A549 (cell line): ENCODE measurements at regions not wholly inside any gene's neighbourhood (a gene's known extent, or its start where the extent isn't known, plus 50 kb on each side); places are given as distances from the start of the nearest gene placed in this dataset.

ENCODE experiments used
- BHLHE40 ChIP-seq: IDR thresholded peaks from 2 replicates; pipeline ENCODE4 v1.6.1; 2012; ENCODE audit warnings: low read depth, low read length, inconsistent platforms
- CEBPB ChIP-seq, 2 experiments: fragments of >200 bp in 1 of 2; sonication (Bioruptor Twin) in 1 of 2; formaldehyde crosslinking in 1 of 2; IDR thresholded peaks; 2 replicates each; pipeline ENCODE4 v1.6.1; 2012 to 2016
- CTCF ChIP-seq: fragments of >200 bp; sonication (Bioruptor Twin); formaldehyde crosslinking; IDR thresholded peaks from 3 replicates; pipeline ENCODE4 v1.5.1; 2016
- FOSL2 ChIP-seq, 2 experiments: fragments of 450-650 bp in 1 of 2; fragments of >200 bp in 1 of 2; sonication (Bioruptor Twin) in 1 of 2; formaldehyde crosslinking; IDR thresholded peaks; 2 replicates each; pipeline versions ENCODE4 v1.5.0 to v1.6.1; 2016 to 2020; ENCODE audit warnings: mild to moderate bottlenecking in 1 of 2, moderate library complexity in 1 of 2
- HDAC2 ChIP-seq: fragments of 200-600 bp; sonication (generic); IDR thresholded peaks from 2 replicates; pipeline ENCODE4 v1.6.1; 2016
- MAFK ChIP-seq: fragments of 450-650 bp; IDR thresholded peaks from 2 replicates; pipeline ENCODE4 v1.6.1; 2014; ENCODE audit not compliant: partially characterized antibody
- MAZ ChIP-seq: fragments of 150-350 bp; IDR thresholded peaks from 2 replicates; pipeline ENCODE4 v1.6.1; 2014; ENCODE audit warnings: antibody characterized with exemption, low read depth, low read length, borderline replicate concordance
- POLR2A ChIP-seq: IDR thresholded peaks from 2 replicates; pipeline ENCODE4 v1.6.1; 2012; ENCODE audit warnings: mild to moderate bottlenecking, low read length
- RAD21 ChIP-seq, 2 experiments: fragments of >200 bp in 1 of 2; sonication (Bioruptor Twin) in 1 of 2; formaldehyde crosslinking in 1 of 2; IDR thresholded peaks in 1 of 2; conservative IDR thresholded peaks in 1 of 2; 2 replicates in 1 of 2; 3 replicates in 1 of 2; pipeline ENCODE4 v1.6.1; 2012 to 2018; ENCODE audit warnings: inconsistent platforms in 1 of 2
- REST ChIP-seq: fragments of 200-600 bp; sonication (generic); IDR thresholded peaks from 2 replicates; pipeline ENCODE4 v1.6.1; 2016; ENCODE audit warnings: antibody characterized with exemption, mild to moderate bottlenecking, moderate library complexity
- RNF2 ChIP-seq: fragments of 200-600 bp; sonication (generic); IDR thresholded peaks from 2 replicates; pipeline ENCODE4 v1.6.1; 2016; ENCODE audit warnings: low read depth, mild to moderate bottlenecking, antibody characterized with exemption, moderate library complexity, borderline replicate concordance
- ZFP36 ChIP-seq: fragments of 450-650 bp; IDR thresholded peaks from 2 replicates; pipeline ENCODE4 v1.6.1; 2014; ENCODE audit warnings: borderline replicate concordance; ENCODE audit not compliant: partially characterized antibody

GRCh38 chr2:71905205-71905604, 242.5 kb downstream of the CYP26B1 start:
- TF ChIP-seq CEBPB (IDR thresholded peaks at IDR 0.05) = no peak
- no peak for TF ChIP-seq HDAC2
- no peak for TF ChIP-seq BHLHE40
- TF ChIP-seq CTCF = no peak
- no peak for TF ChIP-seq RAD21 (conservative IDR thresholded peaks at IDR 0.05 in 1 of 2, IDR thresholded peaks at IDR 0.05 in 1 of 2)
- no peak for TF ChIP-seq POLR2A
- no peak for TF ChIP-seq REST
- TF ChIP-seq RNF2 = no peak
- no peak for TF ChIP-seq MAFK
- no peak for TF ChIP-seq FOSL2 (IDR thresholded peaks at IDR 0.05)
- no peak for TF ChIP-seq FOSL2 (CRISPR knock-in tag; IDR thresholded peaks at IDR 0.05)
- TF ChIP-seq MAZ = no peak
- no peak for TF ChIP-seq ZFP36
